HG02588 (cell line): ENCODE measurements at regions not wholly inside any gene's neighbourhood (a gene's known extent, or its start where the extent isn't known, plus 50 kb on each side); places are given as distances from the start of the nearest gene placed in this dataset.
"Not testable (repeated sequence)": the region's sequence is repeated elsewhere in the genome, so short reads cannot be mapped to it uniquely, and the experiment has no call there.

Experiments used
- ATAC-seq: cut with Tn5 transposase; IDR thresholded peaks from one replicate; pipeline ENCODE4 v1.9.1; 2021; ENCODE audit warnings: mild to moderate bottlenecking, moderate library complexity; ENCODE audit not compliant: unreplicated experiment

DNA sequence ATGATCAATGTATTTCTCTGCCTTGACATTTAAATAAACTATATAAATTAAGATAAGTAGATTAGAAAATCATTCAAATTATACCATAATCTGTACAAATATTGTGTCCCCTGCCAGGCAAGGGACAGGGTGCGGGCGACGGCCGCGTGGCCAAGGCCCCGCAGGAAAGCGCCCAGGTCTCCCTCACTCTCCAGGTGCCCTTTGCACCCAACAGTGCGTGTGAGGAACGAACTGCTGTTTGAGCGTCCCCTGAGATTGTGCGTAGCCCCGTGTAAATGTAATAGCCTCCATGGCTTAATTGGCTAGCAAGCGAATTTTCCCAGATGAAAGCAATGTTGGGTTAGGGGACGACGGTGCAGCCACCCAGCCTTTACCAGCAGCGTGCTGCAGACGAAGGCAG lies 161.4 kb downstream of the SYT15 start:
- ATAC-seq = not testable (repeated sequence)

DNA sequence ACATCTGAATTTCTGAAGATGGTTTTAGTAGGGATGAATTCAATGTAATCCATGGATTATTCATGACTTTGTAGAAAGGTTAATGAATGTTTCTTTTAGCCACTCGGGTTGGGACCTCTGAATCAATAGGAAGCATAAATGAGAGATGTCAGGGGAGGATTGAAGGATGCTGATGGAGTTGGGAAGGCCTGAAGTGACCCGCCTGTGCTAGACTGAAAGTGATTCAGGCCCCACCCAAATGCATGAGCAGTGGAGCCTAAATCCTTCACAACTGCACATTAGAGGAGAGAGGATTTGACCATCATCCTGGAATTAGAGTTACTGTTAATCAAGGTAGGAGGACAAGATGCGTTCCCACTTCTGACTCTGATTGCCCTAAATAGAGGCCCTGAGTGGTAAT lies 162.2 kb upstream of the PTPN20 start:
- not testable (repeated sequence) for ATAC-seq

DNA sequence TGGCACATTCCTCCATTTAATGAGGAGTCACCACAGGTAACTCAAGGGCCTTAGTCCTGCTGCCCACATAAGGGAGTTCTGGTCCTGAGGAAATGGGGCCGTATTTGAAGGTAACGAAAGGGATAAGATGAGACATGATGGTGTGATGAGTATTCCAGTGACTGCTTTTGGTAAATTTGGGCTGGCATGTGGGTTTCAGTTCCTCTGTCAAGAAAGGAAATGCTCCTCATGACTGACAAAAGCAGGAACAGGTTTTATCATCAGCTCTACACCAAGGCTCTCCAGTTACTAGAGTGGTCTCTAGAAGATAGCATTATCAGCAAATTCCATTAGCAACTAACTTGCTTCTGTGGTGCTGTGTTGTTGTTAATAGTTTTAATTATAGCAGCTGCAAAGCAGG lies 161.8 kb upstream of the PTPN20 start:
- ATAC-seq = not testable (repeated sequence)

GRCh38 chr10:46753763-46754162 lies 157.5 kb upstream of the PTPN20 start:
- not testable (repeated sequence) for ATAC-seq

- ATAC-seq = peak; percentile 84
Measured at GRCh38 chr10:46761471-46761870, 149.8 kb upstream of the PTPN20 start.

GRCh38 chr10:46768515-46769291 lies 142.5 kb upstream of the PTPN20 start:
- ATAC-seq = not testable (repeated sequence)

DNA sequence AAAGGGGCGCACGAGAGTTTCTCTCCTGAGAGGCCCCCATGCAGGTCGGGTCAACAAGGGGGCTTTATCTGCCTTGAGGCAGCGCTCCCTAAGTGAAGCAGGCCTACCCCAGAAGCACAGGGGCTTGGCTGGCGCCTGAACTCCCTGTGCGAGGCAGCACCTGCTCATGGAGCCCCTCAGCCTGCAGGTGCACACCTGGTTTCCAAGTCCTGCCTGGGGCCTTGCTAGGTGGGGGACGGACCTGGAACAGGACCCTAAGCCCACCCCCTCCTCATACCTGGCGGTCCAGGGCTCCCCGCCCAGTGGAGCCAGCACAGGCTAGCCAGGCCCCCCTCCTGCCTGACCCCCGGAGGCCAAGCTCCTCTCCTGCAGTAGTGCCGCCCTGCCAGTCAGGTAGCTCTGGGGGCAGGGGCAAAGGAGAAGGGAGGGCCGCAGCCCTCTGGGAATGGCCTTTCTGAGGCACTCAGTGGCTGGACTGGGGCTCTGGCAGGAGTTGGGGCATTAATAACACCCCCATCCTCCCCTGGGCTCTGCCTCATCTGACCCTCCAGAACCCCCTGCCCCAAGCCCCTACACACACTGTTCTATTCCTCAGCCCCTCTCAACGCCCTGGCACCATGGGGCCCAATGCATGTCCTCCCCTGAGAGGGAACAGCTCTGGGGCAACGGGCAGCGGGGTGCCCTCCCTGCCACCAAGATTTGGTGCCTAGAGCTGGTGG lies 137.9 kb upstream of the PTPN20 start:
- not testable (repeated sequence) for ATAC-seq

- not testable (repeated sequence) for ATAC-seq
Measured at GRCh38 chr10:46773897-46774236, 137.4 kb upstream of the PTPN20 start.

DNA sequence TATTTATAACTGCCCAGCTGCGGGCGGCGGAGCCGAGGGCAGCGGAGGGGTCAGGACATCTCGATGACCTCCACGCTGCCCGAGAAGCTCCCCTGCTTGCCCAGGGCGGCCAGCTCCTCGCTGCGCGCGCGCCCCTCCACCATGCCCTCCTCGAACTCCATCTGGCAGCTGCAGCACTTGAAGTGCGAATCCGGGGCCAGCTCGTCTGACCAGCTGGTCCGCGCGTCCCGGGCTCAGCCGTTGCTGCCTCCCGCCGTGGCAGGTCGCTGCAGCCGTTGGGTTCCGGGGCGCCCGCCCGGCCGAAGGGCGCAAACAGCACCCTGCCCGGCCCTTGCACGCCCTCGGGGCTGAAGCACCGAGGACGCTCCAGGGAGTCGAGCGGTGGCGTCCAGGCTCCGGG lies 136.9 kb upstream of the PTPN20 start:
- not testable (repeated sequence) for ATAC-seq

DNA sequence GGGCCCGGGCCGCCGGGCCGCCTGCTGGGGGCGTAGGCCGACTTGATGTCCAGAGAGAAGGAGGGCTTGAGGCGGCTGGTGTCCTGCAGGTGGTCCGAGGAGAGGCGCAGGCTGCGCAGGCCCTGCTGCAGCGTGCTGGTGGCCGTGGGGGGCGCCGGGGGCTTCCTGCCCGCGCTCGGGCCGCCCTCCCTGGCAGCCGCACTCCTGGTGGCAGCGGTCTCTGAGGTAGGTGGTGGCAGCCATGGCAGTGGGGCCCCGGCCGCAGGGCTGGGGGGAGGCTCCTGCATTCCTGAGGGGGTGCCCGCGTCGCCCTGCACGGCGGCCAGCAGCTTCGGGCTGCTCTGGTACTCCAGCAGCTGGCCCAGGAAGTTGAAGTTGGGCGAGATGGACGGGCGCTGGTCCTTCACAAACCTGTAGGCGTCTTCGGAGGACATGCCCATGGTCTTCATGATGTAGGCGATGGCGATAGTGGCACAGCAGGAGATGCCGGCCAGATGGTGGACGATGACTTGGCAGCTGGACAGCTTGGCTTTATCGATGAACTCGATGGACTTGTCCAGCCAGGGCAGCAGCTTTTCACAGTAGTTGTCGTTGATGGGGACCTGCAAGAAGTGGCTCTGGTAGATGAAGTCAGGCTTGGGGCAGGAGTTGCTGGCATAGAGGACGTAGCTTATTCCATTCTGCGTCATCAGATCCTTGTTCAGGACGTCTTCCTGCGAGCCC lies 136.1 kb upstream of the PTPN20 start:
- not testable (repeated sequence) for ATAC-seq

- ATAC-seq = not testable (repeated sequence)
Measured at GRCh38 chr10:46775668-46776059, 135.6 kb upstream of the PTPN20 start.

GRCh38 chr10:46779571-46779970 lies 131.7 kb upstream of the PTPN20 start:
- ATAC-seq = not testable (repeated sequence)

DNA sequence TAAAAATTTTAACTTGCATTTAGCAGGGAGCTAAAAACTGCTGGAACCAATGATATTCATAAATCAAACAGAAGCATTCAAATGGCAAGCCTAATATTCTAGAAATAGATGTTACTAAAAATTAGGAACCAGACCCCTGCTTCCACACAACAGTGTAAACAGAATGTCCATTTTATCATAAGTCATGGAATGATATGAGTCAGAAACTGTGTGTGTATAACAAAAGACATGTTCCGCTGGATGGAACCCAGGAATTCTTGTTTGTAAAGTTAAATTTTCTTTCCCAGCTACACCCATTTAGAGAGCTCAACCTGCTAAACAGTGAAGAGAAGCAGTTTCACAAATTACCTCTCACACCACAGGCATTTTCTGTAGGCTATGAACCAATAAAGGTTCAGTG lies 131.1 kb upstream of the PTPN20 start:
- ATAC-seq = not testable (repeated sequence)

DNA sequence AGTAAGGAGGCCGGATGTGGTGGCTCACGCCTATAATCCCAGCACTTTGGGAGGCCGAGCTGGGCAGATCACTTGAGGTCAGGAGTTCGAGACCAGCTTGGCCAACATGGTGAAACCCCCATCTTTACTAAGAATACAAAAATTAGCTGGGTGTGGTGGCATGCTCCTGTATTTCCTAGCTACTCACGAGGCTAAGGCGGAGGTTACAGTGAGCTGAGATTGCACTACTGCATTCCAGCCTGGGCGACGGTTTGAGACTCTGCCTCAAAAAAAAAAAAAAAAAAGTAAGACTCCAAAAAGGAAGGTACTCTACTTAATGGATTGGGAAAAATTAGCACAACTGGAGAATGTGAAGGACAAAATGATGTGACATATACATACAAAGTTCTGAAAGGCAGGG lies 130.2 kb upstream of the PTPN20 start:
- ATAC-seq = not testable (repeated sequence)

DNA sequence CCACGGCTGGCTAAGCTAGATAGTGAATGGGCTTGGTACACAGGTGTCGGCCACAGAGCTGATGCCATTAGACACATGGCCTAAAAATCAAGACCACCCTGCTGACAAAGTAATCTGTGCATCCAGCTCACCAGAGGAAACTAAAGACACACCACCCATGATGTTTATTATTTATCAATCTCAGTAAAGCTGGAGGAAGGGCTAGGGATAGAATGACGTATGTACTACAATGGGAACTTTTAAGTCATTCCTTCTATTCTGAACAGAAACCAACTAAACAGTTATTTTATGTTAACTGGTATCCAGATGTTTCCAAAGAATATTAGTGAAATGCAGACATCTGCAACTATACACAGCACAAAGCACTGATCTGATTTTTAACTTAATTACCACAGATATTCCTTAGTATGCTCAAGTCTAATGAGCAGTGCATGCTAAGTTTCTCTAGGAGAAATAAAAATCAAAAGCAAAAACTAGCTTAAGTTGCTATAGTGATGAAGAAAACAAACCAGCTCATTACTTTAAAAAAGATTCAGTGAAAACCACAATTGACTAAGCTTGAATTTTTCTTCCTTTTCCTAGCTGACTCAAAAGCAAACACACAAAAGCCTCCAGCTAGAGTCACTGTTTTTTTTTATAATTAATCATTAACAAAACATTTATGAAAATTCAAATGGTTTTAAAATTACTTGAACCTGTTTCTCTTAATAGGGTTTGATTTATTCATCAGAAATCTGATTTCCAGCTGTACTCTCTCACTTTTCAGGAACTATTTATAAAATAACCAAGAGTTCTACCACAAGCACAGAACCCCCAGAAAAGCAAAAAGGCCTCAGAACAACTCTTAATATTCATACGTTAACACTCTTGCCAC lies 129.0 kb upstream of the PTPN20 start:
- peak; percentile 35 for ATAC-seq

- not testable (repeated sequence) for ATAC-seq
Measured at GRCh38 chr10:46784665-46785064, 126.6 kb upstream of the PTPN20 start.

DNA sequence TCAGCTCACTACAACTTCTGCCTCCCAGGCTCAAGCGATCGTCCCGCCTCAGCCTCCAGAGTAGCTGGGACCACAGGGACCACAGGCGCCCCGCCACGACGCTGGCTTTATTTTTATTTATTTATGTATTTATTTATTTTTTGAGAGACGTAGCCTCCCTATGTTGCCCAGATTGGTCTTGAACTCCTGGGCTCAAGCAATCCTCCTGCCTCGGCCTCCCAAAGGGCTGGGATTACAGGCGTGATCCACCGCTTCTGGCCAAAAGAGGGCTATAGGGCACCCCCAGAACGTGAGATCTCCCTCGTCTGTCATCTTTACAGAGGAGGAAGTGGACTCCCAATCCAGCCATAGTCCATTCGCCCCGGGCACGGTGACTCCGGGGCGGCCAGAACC lies 125.1 kb upstream of the PTPN20 start:
- not testable (repeated sequence) for ATAC-seq

- ATAC-seq = peak; percentile 70
Measured at GRCh38 chr10:46786518-46787320, 124.5 kb upstream of the PTPN20 start.

- ATAC-seq = no peak
Measured at GRCh38 chr10:46787321-46787615, 124.0 kb upstream of the PTPN20 start.
